ACC112 (cell line): ENCODE measurements at regions not wholly inside any gene's neighbourhood (a gene's known extent, or its start where the extent isn't known, plus 50 kb on each side); places are given as distances from the start of the nearest gene placed in this dataset.

ENCODE experiments used
- H2AFZ ChIP-seq: fragments of 200-600 bp; sonication (generic); one replicate; pipeline ENCODE4 v1.6.0; 2017; ENCODE audit warnings: antibody characterized with exemption, low read length; ENCODE audit not compliant: unreplicated experiment
- H3K27ac ChIP-seq: fragments of 200-600 bp; sonication (generic); 2 replicates; pipeline ENCODE4 v1.5.1; 2014; ENCODE audit warnings: low read depth, mild to moderate bottlenecking, antibody characterized with exemption, low read length, moderate library complexity
- H3K27me3 ChIP-seq: fragments of 200-600 bp; sonication (generic); 2 replicates; pipeline ENCODE4 v1.6.1; 2014; ENCODE audit warnings: mild to moderate bottlenecking, antibody characterized with exemption, low read length, moderate library complexity, mixed read lengths; ENCODE audit not compliant: insufficient read depth
- H3K36me3 ChIP-seq: fragments of 200-600 bp; sonication (generic); 2 replicates; pipeline ENCODE4 v1.6.1; 2016; ENCODE audit warnings: mild to moderate bottlenecking, antibody characterized with exemption, low read length, moderate library complexity, mixed read lengths; ENCODE audit not compliant: insufficient read depth
- H3K4me1 ChIP-seq: fragments of 200-600 bp; sonication (generic); one replicate; pipeline ENCODE4 v1.6.1; 2016; ENCODE audit warnings: low read length, mixed read lengths; ENCODE audit not compliant: insufficient read depth, unreplicated experiment, control insufficient read depth
- H3K4me3 ChIP-seq: fragments of 200-600 bp; sonication (generic); 2 replicates; pipeline ENCODE4 v1.5.1; 2014; ENCODE audit warnings: mild to moderate bottlenecking, low read depth, low read length
- H3K79me2 ChIP-seq: fragments of 200-600 bp; sonication (generic); one replicate; pipeline ENCODE4 v1.6.0; 2016; ENCODE audit warnings: low read length; ENCODE audit not compliant: control insufficient read depth, unreplicated experiment, insufficient read depth

DNA sequence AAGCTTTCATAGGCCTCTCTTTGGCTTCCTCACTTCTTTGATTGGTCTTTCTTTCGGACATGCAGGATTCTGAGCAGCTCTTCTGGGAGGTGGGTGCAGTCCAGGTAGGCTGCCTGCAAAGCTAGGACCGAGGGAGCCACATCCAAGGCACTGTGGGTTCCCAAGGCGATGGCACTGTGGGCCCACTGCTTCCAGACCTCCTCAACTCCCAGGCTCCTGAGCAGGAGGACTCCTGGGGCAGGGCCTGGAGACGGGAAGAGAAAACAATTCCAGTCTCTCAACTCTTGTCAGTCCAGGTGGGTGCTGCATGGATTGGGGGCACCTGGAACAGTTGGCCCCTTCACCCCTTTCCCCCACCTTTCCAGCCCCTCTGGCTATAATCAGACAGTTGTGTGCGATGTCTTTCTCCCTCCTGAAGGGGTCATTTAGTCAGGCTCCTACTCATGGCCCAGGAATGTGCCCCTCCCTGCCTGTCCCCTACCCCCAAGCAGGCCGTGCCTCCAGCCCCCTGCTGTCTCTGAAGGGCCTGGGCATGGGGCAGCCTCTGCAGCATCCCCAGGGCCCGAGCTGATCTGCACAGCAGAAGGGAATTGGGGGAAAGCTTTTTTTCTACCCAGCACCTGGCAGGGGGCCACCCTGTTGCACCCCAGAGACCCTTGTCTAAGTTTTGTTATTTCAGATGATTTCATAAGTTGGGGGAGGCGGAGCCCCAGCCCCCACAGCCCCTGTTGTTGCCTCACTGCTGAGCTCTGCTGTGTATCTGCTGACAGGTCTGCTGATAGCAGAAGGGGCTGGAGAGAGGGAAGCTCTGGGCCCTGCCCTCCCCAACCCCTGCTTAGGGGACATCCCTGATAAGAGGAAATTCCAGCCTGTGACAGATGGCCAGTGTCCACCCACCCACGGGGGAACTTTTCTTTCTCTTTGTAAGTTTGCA, 330.3 kb downstream of the SEC14L1 start:
- peaks cover 90% of the 10 kb centered on the region for H3K79me2 ChIP-seq
- H3K27ac ChIP-seq: peak overlapping the region; percentile 55
- peak overlapping the region; percentile 42; the same call in 1 of the 2 replicates for H3K4me3 ChIP-seq
- peaks cover 6% of the 10 kb centered on the region; the same call in 1 of the 2 replicates for H3K36me3 ChIP-seq
- peaks cover 60% of the 10 kb centered on the region for H3K4me1 ChIP-seq
- H3K27me3 ChIP-seq: no peaks in the 10 kb centered on the region
- no peak overlapping the region for H2AFZ ChIP-seq

DNA sequence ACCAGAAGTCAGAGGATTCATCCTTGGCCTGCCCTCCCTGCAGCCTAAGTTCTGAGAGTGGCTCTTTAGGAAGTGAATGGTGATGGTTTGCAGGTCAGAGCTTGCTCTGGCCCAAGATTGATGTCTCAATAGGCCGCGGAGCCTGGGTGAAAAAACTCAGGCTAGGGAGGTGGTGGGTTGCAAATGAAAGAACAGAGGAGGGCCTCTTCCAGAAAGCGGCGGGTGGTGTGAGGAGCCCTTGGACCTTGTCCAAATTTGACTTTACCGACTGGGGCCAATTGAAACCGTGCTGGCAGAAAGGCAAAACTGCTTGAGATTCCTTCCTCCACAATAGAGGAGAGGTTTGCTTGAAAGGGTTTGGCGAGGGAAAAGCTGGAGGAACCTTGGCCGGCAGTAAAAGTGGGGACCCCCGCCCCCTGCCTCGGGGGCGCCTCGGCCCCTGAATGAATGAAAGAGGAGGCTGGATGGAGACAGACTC, 331.3 kb downstream of the SEC14L1 start:
- H3K27me3 ChIP-seq: no peaks in the 10 kb centered on the region
- peaks cover 85% of the 10 kb centered on the region for H3K79me2 ChIP-seq
- peaks cover 6% of the 10 kb centered on the region; the same call in 1 of the 2 replicates for H3K36me3 ChIP-seq
- H3K27ac ChIP-seq: peak overlapping the region; percentile 55
- peak overlapping the region; percentile 26; the same call in 1 of the 2 replicates for H3K4me3 ChIP-seq
- H3K4me1 ChIP-seq: peaks cover 65% of the 10 kb centered on the region
- H2AFZ ChIP-seq: no peak overlapping the region

DNA sequence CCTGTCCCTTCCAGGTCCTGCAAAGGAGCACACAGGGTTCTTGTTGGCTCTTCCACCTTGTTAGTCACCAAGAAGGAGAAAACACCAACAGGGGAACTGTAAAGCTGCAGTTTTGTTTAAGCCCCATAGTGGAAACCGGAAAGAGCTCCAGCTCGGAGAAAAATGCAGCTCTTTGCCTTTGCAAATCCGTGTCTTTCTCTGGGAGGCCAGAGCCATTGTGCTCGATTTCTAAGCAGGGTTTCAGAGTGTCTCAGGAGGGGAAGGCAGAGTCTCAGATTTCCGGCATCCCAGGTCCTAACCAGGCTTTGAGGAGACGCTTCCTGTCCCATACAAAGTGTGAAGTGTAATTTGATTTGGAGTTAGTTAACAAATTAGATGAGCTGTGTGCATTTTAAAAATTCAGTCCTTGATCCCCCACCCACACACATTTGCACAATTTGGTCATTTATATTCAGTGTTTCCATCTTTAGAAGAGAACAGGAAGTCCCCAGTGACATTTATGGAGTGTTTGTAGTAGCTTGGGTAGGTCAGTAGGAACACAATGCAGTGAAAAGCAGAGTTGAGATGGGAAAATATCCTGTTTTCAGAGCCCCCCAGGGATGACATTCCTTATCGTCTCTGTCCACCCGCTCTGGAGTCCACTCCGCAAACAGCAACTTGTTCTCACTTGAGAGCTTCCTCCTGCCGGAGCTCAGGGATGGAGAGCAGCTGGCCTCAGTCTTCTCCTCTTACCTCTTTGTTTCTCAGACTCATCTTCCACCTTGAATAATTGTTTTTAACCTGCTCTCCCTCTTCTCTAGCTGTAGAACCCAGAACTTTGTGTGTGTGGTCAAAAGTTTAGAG, 331.9 kb downstream of the SEC14L1 start:
- peak overlapping the region; percentile 55 for H3K27ac ChIP-seq
- peaks cover 69% of the 10 kb centered on the region for H3K4me1 ChIP-seq
- no peaks in the 10 kb centered on the region for H3K27me3 ChIP-seq
- H3K79me2 ChIP-seq: peaks cover 80% of the 10 kb centered on the region
- H3K4me3 ChIP-seq: peak overlapping the region; percentile 26; the same call in 1 of the 2 replicates
- H2AFZ ChIP-seq: no peak overlapping the region
- H3K36me3 ChIP-seq: peaks cover 6% of the 10 kb centered on the region; the same call in 1 of the 2 replicates

DNA sequence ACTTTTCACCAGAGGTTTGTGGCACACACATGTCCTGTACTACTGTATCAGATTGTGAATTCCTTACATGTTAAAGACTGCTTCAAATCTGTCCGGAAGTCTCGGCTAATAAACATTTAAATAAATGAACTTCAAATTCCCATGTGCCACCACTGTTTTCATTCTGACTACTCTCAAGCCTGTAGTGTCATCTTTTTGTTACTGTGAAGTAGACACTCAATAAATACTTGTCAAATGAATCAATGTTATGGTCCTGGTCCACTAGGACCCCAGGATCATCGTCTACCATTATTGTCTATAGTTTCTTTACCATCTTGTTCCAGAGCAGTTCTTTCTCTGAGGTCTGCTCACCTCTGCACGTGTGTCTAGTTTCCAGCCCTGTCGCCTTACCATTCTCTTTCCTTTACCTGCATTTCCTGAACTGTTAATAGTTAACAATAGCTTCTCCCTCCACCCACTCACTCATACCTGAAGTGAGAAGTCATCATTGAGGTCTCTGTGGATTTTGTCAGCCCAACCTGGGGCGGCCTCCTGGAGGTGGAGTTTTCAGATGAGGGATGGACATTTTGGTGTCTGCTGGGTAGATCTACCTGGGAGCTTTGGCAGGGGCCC, 333.0 kb downstream of the SEC14L1 start:
- peaks cover 76% of the 10 kb centered on the region for H3K4me1 ChIP-seq
- H3K27ac ChIP-seq: no peak overlapping the region
- H3K4me3 ChIP-seq: no peak overlapping the region
- no peaks in the 10 kb centered on the region for H3K27me3 ChIP-seq
- H3K36me3 ChIP-seq: peaks cover 6% of the 10 kb centered on the region; the same call in 1 of the 2 replicates
- no peak overlapping the region for H2AFZ ChIP-seq
- peaks cover 81% of the 10 kb centered on the region for H3K79me2 ChIP-seq

DNA sequence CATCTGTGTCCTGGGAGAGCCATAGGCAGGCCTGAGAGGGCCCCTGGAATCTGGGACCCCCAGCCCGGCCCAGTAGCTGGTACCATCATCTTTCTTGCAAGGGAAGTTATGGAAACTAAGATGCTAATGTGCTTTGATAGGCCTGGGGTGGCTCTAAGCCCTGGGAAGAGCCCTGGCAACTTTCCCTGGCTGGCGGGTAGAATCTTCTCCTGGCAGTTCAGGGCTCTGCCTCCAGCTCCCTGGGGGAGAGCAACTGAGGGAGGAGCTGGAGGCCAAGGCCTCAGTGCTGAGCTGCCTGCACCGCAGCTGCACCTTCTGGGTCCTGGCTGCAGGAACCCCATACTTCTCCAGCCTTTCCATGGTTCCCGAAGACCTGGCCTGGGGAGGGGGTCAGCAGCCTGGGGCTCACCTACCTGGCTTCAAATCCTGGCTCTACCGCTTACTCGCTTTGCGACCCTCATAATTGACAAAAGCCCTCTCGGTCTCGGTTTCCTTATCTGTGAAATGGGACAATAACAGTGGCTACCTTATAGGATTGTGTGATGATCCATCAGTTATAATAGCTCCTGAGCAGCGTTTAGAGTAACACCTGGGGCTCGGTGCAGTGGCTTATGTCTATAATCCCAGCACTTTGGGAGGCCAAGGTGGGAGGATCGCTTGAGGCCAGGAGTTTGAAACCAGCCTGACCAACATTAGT, 333.7 kb downstream of the SEC14L1 start:
- H3K36me3 ChIP-seq: peaks cover 6% of the 10 kb centered on the region; the same call in 1 of the 2 replicates
- peaks cover 82% of the 10 kb centered on the region for H3K79me2 ChIP-seq
- H3K4me3 ChIP-seq: no peak overlapping the region
- H3K27ac ChIP-seq: no peak overlapping the region
- no peak overlapping the region for H2AFZ ChIP-seq
- no peaks in the 10 kb centered on the region for H3K27me3 ChIP-seq
- H3K4me1 ChIP-seq: peaks cover 76% of the 10 kb centered on the region

DNA sequence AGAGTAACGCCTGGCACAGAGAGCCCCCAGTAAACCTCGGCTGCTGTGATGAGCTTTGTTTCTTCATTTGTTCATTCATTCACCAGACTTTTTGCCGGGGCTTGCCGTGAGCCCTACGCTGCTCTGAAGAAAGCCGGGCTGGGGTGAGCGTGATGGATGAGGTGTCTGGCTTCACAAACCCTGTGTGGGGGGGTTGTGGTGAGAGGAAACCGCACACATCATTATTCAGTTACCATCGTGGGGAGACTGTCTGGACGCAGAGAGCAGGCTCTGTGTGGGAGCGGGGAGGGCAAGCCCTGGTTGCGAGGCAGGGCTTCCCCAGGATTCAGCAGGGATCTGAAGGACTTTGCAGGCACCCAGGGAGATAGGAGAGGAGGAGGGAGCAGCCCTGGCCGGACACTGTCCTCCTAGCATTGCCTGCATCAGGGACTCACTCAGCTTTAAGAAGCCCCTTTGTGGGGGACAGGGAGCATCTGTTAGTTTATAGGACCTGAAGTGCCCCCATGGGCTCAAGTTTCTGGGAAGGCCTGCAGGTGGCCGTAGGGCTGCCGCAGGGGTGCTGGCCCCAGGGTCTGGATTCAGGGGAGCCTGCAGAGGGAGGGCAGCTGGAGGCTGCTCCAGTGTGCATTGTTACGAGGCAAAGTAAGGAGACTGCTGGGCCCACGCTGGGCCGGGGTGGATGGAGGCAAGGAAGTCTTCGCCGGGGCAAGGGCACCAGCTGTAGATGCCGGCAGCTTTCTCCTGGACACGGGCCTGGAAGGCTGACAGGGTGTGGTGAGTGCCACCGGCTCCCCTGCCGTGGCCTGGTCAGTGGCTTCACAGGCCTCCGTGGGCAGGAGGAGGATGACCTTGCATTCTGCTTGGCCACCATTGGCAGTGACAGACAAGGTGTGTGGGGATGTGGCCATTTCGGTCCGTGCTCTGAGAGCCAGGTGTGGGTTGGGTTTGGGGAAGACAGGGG, 334.5 kb downstream of the SEC14L1 start:
- H3K4me3 ChIP-seq: no peak overlapping the region
- H3K27ac ChIP-seq: peak overlapping the region; percentile 72
- H3K27me3 ChIP-seq: no peaks in the 10 kb centered on the region
- H2AFZ ChIP-seq: no peak overlapping the region
- no peaks in the 10 kb centered on the region for H3K36me3 ChIP-seq
- H3K79me2 ChIP-seq: peaks cover 84% of the 10 kb centered on the region
- peaks cover 72% of the 10 kb centered on the region for H3K4me1 ChIP-seq

DNA sequence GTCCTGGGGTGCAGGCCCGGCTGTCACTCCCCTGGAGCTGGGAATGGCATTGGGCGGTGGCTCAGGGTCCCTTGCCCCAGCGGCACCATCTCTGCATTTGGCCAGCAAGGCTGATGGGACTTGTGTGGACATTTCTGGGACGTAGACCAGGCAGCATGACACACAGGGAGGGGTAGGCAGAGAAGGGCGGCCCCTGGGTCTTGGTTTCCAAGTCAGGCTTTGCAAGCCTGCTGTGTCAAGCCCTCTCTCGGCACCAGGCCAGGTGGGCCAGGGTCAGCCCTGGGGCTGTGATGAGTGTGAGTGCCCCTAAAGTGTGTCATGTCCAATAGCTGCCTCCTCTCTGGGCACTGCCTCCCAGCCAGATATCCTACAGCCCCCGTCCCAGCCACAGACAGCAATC, 335.2 kb downstream of the SEC14L1 start:
- Histone ChIP-seq H3K27ac (peak overlapping the region; percentile 72), H3K79me2 (peaks cover 84% of the 10 kb centered on the region), H3K4me3 (no peak overlapping the region), H2AFZ (no peak overlapping the region), H3K36me3 (no peaks in the 10 kb centered on the region), H3K27me3 (no peaks in the 10 kb centered on the region), H3K4me1 (peaks cover 65% of the 10 kb centered on the region)

DNA sequence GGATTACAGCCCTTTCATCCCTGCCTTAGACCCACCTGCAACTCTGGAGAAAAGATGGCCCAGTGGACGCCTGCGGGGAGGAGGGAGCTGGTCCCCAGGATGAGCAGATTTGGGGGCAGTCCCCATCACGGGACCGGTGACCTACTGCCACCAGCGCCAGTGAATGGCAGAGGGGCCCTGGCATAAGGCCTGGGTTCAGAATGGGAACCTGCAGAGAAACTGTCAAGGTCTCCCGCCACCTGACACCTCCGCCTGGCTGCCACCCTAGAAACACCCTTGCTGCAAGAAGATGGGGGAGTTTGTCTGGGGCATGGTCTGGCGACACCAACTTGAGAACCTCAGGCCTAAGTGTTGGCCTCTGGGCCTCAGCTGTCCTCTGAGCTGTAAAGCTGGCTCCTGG, 335.7 kb downstream of the SEC14L1 start:
- peak overlapping the region; percentile 72 for H3K27ac ChIP-seq

More for the DNA sequence above, 335.7 kb downstream of the SEC14L1 start:
- peak overlapping the region; percentile 2; the same call in 1 of the 2 replicates for H3K4me3 ChIP-seq
- peaks cover 60% of the 10 kb centered on the region for H3K4me1 ChIP-seq
- H3K27me3 ChIP-seq: no peaks in the 10 kb centered on the region
- no peak overlapping the region for H2AFZ ChIP-seq
- H3K79me2 ChIP-seq: peaks cover 84% of the 10 kb centered on the region
- H3K36me3 ChIP-seq: no peaks in the 10 kb centered on the region
